Stimulated activated naive CD4-positive, alpha-beta T cell treated with Interleukin-2 at 50 U/mL for 16 hours (primary cell): ENCODE measurements at regions not wholly inside any gene's neighbourhood (a gene's known extent, or its start where the extent isn't known, plus 50 kb on each side); places are given as distances from the start of the nearest gene placed in this dataset.
"Not testable (repeated sequence)": the region's sequence is repeated elsewhere in the genome, so short reads cannot be mapped to it uniquely, and the experiment has no call there.

Experiments used
- DNase-seq: peaks from one replicate; lab custom pipeline; 2025; lab: John Stamatoyannopoulos, UW

- DNase-seq = no peak
These were observed 141.5 kb downstream of the GABRG2 start for GRCh38 chr5:162209005-162209605.

GRCh38 chr5:162214551-162214950 is 147.0 kb downstream of the GABRG2 start:
- DNase-seq = no peak

- no peak for DNase-seq
These were observed 149.5 kb downstream of the GABRG2 start for GRCh38 chr5:162217037-162217436.

- no peak for DNase-seq
These were observed 154.3 kb downstream of the GABRG2 start for GRCh38 chr5:162221910-162222309.

GRCh38 chr5:162227075-162227474 is 159.5 kb downstream of the GABRG2 start:
- no peak for DNase-seq

GRCh38 chr5:162230348-162230747 is 162.8 kb downstream of the GABRG2 start:
- no peak for DNase-seq

GRCh38 chr5:162231522-162231921 is 163.9 kb downstream of the GABRG2 start:
- DNase-seq = no peak

GRCh38 chr5:162240734-162241133 is 173.2 kb downstream of the GABRG2 start:
- DNase-seq = no peak

- no peak for DNase-seq
These were observed 174.8 kb downstream of the GABRG2 start for GRCh38 chr5:162242416-162242815.

GRCh38 chr5:162243651-162244050 is 176.1 kb downstream of the GABRG2 start:
- DNase-seq = no peak

- DNase-seq = no peak
These were observed 180.6 kb downstream of the GABRG2 start for GRCh38 chr5:162248107-162248713.

- no peak for DNase-seq
These were observed 189.1 kb downstream of the GABRG2 start for GRCh38 chr5:162256711-162257110.

- DNase-seq = no peak
These were observed 201.3 kb downstream of the GABRG2 start for GRCh38 chr5:162268694-162269481.

GRCh38 chr5:162272417-162272816 is 204.8 kb downstream of the GABRG2 start:
- DNase-seq = no peak

- no peak for DNase-seq
These were observed 207.1 kb downstream of the GABRG2 start for GRCh38 chr5:162274679-162275078.

GRCh38 chr5:162275387-162275786 is 207.8 kb downstream of the GABRG2 start:
- DNase-seq = not testable (repeated sequence)

GRCh38 chr5:162282191-162282590 is 214.6 kb downstream of the GABRG2 start:
- DNase-seq = no peak

GRCh38 chr5:162283609-162284008 is 216.0 kb downstream of the GABRG2 start:
- no peak for DNase-seq

GRCh38 chr5:162288647-162289296 is 221.2 kb downstream of the GABRG2 start:
- no peak for DNase-seq

GRCh38 chr5:162289489-162289888 is 221.9 kb downstream of the GABRG2 start:
- DNase-seq = no peak

- DNase-seq = no peak
These were observed 232.2 kb downstream of the GABRG2 start for GRCh38 chr5:162299793-162300192.

GRCh38 chr5:162301356-162301755 is 233.8 kb downstream of the GABRG2 start:
- no peak for DNase-seq

GRCh38 chr5:162323466-162323865 is 255.9 kb downstream of the GABRG2 start:
- no peak for DNase-seq
